Activated T-helper 2 cell treated with anti-CD3 and anti-CD28 coated beads, Interferon-gamma antibody, Interleukin-2, Interleukin-4, amounts not matched to agents 10 μg/mL and 5 μg/mL and 100 μg/mL, durations not matched to agents 14 hours and 24 hours and 36 hours (primary cell): ENCODE measurements at regions not wholly inside any gene's neighbourhood (a gene's known extent, or its start where the extent isn't known, plus 50 kb on each side); places are given as distances from the start of the nearest gene placed in this dataset.

Experiments used
- DNase-seq: peaks from one replicate; pipeline ENCODE4 v3.0.0; 2021; ENCODE audit warnings: low spot score
- H3K27ac Mint-ChIP-seq: one replicate; pipeline ENCODE4 v1.8.0; 2021; ENCODE audit warnings: mixed read lengths
- H3K27me3 Mint-ChIP-seq: one replicate; pipeline ENCODE4 v1.8.0; 2021; ENCODE audit warnings: low read depth, mixed read lengths
- H3K36me3 Mint-ChIP-seq: one replicate; pipeline ENCODE4 v1.8.0; 2021; ENCODE audit warnings: low read depth, mixed read lengths
- H3K4me1 Mint-ChIP-seq: one replicate; pipeline ENCODE4 v1.8.0; 2021; ENCODE audit warnings: low read depth, mixed read lengths
- H3K4me3 Mint-ChIP-seq: one replicate; pipeline ENCODE4 v1.8.0; 2021; ENCODE audit warnings: low read depth, mild to moderate bottlenecking, moderate library complexity, mixed read lengths
- H3K9me3 Mint-ChIP-seq: one replicate; pipeline ENCODE4 v1.8.0; 2021; ENCODE audit warnings: mixed read lengths
- intact Hi-C: fragments of 100-400 bp; cut with micrococcal nuclease; formaldehyde crosslinking; loops from one replicate; pipeline ENCODE4 v1.15.1; 2023

GRCh38 chr13:34156841-34157365, 339.0 kb downstream of the RFC3 start:
- no peaks in the 10 kb centered on the region for H3K36me3 Mint-ChIP-seq
- peaks cover 38% of the 10 kb centered on the region for H3K4me1 Mint-ChIP-seq
- intact Hi-C loops = loop anchor here (1.0 to 10.0 kb wide), 10 partner anchors 70 to 1240 kb away; partner anchors contain the start of gene NBEA
- H3K27me3 Mint-ChIP-seq = peaks cover 17% of the 10 kb centered on the region
- H3K9me3 Mint-ChIP-seq = peaks cover 5% of the 10 kb centered on the region
- DNase-seq = peak; percentile 67
- peak overlapping the region; percentile 90 for H3K27ac Mint-ChIP-seq
- H3K4me3 Mint-ChIP-seq = peak overlapping the region; percentile 70

DNA sequence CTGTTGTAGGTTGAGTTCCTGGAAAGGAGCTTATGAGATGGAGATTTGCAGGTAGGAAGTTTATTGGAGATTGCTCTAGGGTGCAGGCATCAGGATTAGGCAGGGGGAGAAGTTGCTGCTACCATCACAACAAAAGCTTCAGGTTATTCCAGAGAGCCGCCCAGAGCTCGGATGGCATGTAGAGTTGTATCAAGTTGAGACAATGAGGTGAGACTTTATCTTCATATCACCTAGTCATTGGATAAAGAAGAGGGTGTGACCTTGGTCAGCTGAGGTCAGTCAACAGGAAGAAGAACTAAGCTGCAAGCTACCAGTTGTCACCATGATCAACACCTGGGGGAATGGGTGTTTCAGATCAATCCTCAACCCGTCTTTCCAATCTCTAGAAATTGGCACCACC, 342.0 kb downstream of the RFC3 start:
- Mint-ChIP-seq H3K27me3 (peaks cover 33% of the 10 kb centered on the region), H3K27ac (no peak overlapping the region), H3K4me3 (no peak overlapping the region), H3K36me3 (no peaks in the 10 kb centered on the region), H3K4me1 (peaks cover 26% of the 10 kb centered on the region), H3K9me3 (peaks cover 5% of the 10 kb centered on the region)
- no peak for DNase-seq
- intact Hi-C loops = loop anchor here (5.0 to 10.0 kb wide), 6 partner anchors 67 to 1005 kb away; partner anchors contain the start of gene NBEA

- intact Hi-C loops = no loop called here
- H3K9me3 Mint-ChIP-seq = peaks cover 5% of the 10 kb centered on the region
- H3K27ac Mint-ChIP-seq = no peak overlapping the region
- H3K4me3 Mint-ChIP-seq = no peak overlapping the region
- no peak for DNase-seq
- peaks cover 36% of the 10 kb centered on the region for H3K27me3 Mint-ChIP-seq
- H3K4me1 Mint-ChIP-seq = peaks cover 11% of the 10 kb centered on the region
- no peaks in the 10 kb centered on the region for H3K36me3 Mint-ChIP-seq
Observed at GRCh38 chr13:34161931-34162543, 344.1 kb downstream of the RFC3 start.

- Mint-ChIP-seq H3K9me3 (peaks cover 5% of the 10 kb centered on the region), H3K27ac (no peak overlapping the region)
Observed at GRCh38 chr13:34162544-34162933, 344.6 kb downstream of the RFC3 start.

GRCh38 chr13:34164582-34164981, 346.6 kb downstream of the RFC3 start:
- H3K36me3 Mint-ChIP-seq = no peaks in the 10 kb centered on the region
- DNase-seq = no peak
- intact Hi-C loops = no loop called here
- no peaks in the 10 kb centered on the region for H3K4me1 Mint-ChIP-seq
- H3K27ac Mint-ChIP-seq = no peak overlapping the region
- no peaks in the 10 kb centered on the region for H3K9me3 Mint-ChIP-seq
- no peak overlapping the region for H3K4me3 Mint-ChIP-seq
- peaks cover 28% of the 10 kb centered on the region for H3K27me3 Mint-ChIP-seq

More at GRCh38 chr13:34162544-34162933, 344.6 kb downstream of the RFC3 start:
- Mint-ChIP-seq H3K27me3 (peaks cover 38% of the 10 kb centered on the region), H3K36me3 (no peaks in the 10 kb centered on the region), H3K4me3 (no peak overlapping the region), H3K4me1 (peaks cover 6% of the 10 kb centered on the region)
- intact Hi-C loops = no loop called here
- DNase-seq = no peak

DNA sequence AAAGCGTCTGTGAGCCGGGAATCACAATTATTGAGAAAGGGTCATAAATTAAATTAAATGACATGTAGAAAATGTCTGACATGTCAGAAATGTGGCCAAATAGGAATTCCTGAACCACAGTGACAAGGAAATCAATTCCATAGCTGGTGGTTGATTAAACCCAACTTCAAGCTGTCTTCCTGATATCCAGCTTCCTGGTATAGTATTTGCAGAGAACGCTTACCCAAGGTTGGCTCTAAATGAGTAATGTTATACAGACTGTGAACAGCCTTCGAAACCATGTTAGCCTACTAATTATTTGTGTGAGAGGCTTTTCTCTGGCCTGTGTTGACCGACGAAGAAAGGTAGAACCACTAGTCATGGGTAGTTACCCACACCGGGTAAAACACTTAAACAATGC, 347.2 kb downstream of the RFC3 start:
- Mint-ChIP-seq H3K36me3 (no peaks in the 10 kb centered on the region), H3K4me3 (no peak overlapping the region), H3K27me3 (peaks cover 24% of the 10 kb centered on the region), H3K4me1 (no peaks in the 10 kb centered on the region), H3K27ac (no peak overlapping the region), H3K9me3 (no peaks in the 10 kb centered on the region)
- intact Hi-C loops = no loop called here
- no peak for DNase-seq

DNA sequence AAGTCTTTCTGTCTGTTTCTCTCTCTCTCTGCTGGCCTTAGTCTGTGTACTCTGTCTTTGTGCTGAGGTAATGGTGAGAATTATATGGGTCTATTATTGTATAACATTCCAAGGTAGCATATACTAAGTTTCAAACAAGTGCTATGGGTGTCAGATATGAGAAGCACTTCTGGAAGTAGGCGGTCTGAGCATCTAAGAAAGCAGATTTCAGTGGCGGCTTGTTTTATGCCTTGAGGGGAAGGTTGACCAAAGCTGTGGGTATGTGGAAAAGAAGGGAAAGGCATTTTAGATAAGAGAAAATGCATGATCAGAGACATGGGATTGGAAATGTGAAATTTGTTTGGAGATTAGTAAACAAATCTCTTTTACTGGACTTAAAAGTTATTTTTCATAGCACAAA, 348.5 kb downstream of the RFC3 start:
- Mint-ChIP-seq H3K36me3 (no peaks in the 10 kb centered on the region), H3K27me3 (peaks cover 20% of the 10 kb centered on the region), H3K9me3 (no peaks in the 10 kb centered on the region), H3K4me1 (no peaks in the 10 kb centered on the region), H3K27ac (no peak overlapping the region), H3K4me3 (no peak overlapping the region)
- no peak for DNase-seq
- intact Hi-C loops = no loop called here

DNA sequence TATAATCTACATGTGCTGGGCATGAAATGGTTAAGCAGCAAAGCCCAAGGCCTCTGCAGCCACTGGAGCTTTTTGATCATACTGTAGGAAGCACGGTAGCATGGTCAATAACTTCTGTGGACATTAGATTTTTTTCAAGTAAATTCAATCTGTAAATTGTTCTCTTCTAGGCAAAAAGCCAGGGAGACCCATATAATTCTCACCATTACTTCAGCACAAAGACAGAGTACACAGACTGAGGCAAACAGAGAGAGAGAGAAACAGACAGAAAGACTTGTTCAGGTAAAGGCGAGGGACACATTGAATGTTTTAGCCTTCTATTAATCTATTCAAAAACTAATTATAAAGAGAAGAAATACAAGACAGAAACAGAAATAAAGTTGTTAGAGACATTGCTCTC, 349.4 kb downstream of the RFC3 start:
- Mint-ChIP-seq H3K4me3 (no peak overlapping the region), H3K36me3 (no peaks in the 10 kb centered on the region), H3K4me1 (no peaks in the 10 kb centered on the region)

DNA sequence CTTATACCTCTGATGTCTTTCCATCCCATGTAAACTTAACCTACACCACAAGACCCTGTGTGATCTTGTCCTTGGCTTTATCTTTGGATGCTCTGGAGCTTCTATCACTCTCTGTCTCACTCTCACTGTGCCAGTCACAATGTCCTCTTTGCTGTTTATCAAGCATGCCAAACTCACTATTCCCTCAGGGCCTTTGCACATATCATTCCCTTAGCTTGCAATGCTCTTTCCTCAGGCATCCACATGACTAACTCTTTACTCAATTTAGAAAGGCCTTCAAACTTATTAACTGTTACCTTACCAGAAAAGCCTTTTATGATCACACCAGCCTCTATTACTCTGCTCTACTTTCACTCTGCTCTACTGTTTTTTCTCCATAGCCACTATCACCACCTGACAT, 354.1 kb downstream of the RFC3 start:
- Mint-ChIP-seq H3K27ac (no peak overlapping the region), H3K36me3 (no peaks in the 10 kb centered on the region), H3K4me1 (no peaks in the 10 kb centered on the region), H3K9me3 (no peaks in the 10 kb centered on the region), H3K27me3 (peaks cover 4% of the 10 kb centered on the region), H3K4me3 (no peak overlapping the region)
- intact Hi-C loops = no loop called here
- no peak for DNase-seq

More for the DNA sequence above, 349.4 kb downstream of the RFC3 start:
- Mint-ChIP-seq H3K9me3 (no peaks in the 10 kb centered on the region), H3K27me3 (peaks cover 18% of the 10 kb centered on the region), H3K27ac (no peak overlapping the region)
- DNase-seq = no peak
- intact Hi-C loops = no loop called here

DNA sequence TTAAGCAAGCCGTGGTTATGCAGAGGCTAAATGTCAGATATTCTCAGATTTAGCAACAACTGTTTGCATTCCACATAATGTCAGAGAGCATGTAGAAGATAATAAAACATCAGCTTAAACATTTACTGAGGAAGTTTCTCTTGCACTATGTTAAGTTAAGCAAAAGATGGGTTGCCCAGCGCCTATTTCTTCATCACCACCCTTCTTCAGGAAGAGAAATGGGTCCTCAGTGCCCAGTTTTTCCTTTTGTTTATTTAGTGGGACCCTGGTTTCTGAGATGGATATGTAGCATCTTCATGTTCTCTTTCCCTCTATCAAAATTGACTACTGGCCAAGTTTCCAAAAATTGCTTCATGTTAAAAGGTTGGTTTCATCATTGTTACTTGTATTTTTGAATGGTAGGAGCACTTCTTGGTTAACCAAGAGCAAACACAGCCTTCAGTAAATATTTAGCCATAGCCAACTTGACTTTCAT, 356.8 kb downstream of the RFC3 start:
- H3K4me3 Mint-ChIP-seq = no peak overlapping the region
- no peaks in the 10 kb centered on the region for H3K9me3 Mint-ChIP-seq
- H3K36me3 Mint-ChIP-seq = no peaks in the 10 kb centered on the region
- no peak overlapping the region for H3K27ac Mint-ChIP-seq
- no peaks in the 10 kb centered on the region for H3K4me1 Mint-ChIP-seq
- intact Hi-C loops = no loop called here
- H3K27me3 Mint-ChIP-seq = peaks cover 2% of the 10 kb centered on the region
- no peak for DNase-seq

DNA sequence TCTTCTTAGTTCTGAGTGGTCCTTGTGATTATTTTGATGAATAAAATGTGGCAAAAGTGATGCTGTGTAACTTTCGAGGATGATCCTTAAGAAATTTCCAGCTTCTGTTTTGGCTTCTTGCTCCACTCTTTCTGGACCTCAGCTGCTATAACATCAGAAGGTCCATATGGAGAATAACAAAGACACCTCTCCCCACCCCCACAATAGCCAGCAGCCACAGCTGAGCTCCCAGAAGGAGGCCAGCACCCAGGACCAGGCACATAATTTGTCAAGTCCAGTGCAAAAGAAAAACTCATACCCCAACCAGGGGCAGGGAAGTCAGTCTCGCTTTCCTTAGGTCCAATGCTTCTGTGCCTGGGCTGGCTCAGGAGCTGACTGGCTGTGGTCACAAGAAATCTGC, 357.6 kb downstream of the RFC3 start:
- DNase-seq = no peak
- Mint-ChIP-seq H3K36me3 (no peaks in the 10 kb centered on the region), H3K27ac (no peak overlapping the region), H3K9me3 (no peaks in the 10 kb centered on the region), H3K4me1 (no peaks in the 10 kb centered on the region), H3K27me3 (peaks cover 2% of the 10 kb centered on the region), H3K4me3 (no peak overlapping the region)
- intact Hi-C loops = no loop called here

DNA sequence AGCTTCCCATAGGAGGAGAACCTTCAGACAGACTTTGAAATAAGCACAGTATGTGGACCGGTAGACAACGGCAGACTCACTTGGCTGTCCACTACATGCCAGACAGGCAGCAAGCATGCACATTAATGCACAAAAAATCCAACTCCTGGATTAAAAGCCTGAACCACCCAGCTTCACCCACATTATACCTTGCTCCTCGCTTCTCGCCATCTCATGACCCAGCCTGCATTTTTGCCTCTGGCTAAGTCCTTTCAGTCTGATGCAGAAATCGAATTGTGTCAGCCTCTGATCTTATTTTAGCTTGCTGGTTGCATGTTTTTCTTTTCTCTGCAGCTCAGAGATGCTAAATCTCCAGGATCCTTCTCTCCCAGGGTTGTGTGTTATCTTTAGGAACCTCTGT, 358.7 kb downstream of the RFC3 start:
- Mint-ChIP-seq H3K4me1 (no peaks in the 10 kb centered on the region), H3K36me3 (no peaks in the 10 kb centered on the region), H3K27ac (no peak overlapping the region), H3K4me3 (no peak overlapping the region), H3K27me3 (peaks cover 2% of the 10 kb centered on the region), H3K9me3 (no peaks in the 10 kb centered on the region)
- DNase-seq = no peak
- intact Hi-C loops = no loop called here

DNA sequence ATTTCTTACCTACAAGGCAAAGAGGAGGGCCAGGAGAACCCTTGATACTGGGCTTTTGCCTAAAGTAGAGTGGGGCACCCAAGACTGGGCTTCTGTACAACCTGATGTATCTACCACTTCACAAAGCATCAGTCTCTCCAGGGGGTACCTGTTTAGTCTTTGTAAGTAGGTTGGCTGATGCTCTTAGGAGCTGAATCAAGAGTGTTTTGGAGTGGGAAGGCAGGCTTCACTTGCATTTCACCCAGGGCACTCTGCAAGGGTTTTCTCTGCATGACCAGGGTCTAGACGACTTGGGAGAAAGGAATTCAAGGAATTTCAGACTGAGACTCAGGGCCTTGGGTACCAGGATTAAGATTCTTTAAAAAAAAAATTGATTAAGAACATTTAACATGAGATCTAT, 361.5 kb downstream of the RFC3 start:
- DNase-seq = no peak
- Mint-ChIP-seq H3K27ac (no peak overlapping the region), H3K4me3 (no peak overlapping the region), H3K4me1 (no peaks in the 10 kb centered on the region), H3K36me3 (no peaks in the 10 kb centered on the region), H3K9me3 (peaks cover 4% of the 10 kb centered on the region), H3K27me3 (no peaks in the 10 kb centered on the region)
- intact Hi-C loops = no loop called here
